HUDEP-2 (cell line): ENCODE measurements at regions not wholly inside any gene's neighbourhood (a gene's known extent, or its start where the extent isn't known, plus 50 kb on each side); places are given as distances from the start of the nearest gene placed in this dataset.
"Not testable (repeated sequence)": the region's sequence is repeated elsewhere in the genome, so short reads cannot be mapped to it uniquely, and the experiment has no call there.

Experiments used
- DNase-seq, 76 experiments: peaks; one replicate each; lab custom pipeline; 2025; ENCODE audit not compliant: unreplicated experiment in 76 of 76; lab: John Stamatoyannopoulos, UW

DNA sequence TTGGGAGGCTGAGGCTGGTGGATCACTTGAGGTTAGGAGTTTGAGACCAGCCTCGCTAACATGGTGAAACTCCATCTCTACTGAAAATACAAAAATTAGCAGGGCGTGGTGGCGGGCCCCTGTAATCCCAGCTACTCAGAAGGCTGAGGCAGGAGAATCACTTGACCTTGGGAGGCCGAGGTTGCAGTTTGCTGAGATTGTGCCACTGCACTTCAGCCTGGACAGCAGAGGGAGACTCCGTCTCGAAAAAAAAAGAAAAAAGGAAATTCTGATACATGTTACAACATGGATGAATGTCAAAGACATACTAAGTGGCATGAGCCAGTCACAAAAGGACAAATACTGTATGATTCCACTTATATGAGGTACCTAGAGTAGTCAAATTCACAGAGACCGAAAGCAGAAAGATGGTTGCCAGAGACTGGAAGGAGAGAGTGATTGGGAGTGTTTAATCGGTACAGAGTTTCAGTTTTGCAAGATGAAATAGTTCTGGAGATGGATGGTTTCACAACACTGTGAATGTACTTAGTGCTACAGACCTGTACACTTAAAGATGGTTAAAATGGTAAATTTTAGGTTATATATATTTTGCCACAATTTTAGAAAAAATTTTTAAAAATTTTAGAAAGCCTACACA lies 92.3 kb downstream of the BLID start:
- no peak for DNase-seq

DNA sequence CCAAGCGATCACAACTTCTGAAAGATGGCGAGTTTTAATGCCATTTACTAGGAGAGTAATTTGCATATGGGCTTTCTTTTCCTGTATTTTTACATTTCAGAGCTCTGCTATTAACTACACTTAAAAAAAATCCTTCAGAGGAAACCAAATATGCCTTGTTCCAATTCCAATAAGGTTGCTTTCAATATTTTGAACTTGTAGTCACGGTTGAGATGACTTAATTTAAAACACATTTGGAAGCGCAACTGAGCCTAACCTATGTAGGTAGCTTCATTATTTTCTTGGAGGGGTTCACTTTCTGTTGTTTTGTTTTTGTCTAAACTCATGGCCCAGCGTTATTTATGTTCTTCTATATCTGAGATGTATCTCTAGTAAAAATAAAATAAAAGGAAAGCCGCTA lies 93.4 kb downstream of the BLID start:
- DNase-seq = no peak

DNA sequence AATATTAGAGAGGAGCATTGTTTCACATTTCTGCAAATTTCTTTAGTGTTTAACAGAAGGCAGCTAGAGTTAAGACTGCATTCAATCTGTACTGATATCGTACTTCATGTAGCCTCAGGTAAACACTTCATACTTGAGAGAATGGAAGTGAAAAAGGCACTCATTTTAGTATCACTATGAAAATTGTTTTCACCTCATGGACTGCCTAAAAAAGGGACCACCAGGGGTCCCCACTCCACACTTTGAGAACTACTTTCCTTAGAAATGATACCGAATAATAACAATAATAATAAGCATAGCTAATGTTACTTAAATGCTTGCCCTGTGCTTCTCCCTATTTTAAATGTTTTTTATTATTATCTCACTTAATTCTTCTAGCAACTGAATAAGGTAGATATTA lies 95.1 kb downstream of the BLID start:
- DNase-seq = no peak

DNA sequence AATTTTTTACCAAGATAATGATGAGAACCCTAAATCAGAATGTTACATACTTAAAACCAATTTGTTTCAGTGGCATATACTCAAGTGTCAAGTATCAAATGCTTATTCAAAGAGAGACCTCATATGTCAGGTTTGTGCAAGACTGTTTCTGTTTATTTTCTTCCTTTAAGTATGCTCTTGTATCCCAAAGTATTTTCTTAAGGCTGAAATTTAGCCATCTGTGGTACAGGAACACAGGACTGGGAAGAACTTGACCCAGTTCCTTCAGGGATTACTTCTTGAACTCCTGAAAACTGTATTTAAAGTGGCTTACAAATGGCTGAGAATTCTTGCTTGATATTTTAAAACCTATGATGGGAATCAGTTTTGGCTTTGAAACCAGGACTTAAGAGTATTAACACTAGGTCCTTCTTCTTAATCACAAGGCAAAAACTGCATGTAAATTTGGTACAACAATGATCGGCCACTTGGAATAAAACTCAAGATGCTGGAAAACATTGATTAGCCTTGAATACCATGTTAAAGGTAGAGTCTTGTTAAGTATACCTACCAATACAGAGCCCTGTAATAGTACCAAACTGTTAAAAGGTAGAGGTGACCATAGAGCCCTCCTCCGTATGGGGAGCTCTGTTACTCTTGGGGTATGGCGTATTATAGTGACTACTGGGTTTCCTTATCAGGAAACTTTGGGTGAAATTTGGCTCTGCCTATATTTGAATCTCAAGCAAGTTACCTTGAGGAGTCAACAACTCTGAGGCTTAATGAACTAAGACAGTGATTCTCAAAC lies 95.9 kb downstream of the BLID start:
- DNase-seq = no peak

DNA sequence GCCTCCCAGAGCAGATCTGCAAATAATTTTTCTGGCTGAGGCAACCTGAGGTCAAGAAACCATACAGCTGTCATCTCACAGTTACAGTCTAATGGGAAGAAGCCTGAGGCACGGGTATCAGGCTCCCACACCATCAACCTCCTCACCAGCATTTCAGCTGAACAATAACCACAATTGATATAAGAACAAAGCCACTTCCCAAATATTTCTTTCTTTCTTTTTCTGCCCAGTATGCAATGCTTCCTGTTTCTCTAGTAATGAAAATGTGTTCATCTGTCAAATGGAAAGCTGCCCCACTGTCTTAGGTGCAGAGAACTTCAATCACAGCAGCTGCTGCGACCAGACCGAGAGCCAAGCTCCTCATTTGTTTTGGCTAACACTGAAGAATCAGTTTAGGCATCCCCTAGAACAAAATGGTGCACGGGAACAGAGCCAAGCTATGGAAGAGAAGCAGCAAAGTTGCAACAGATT lies 108.4 kb downstream of the BLID start:
- no peak for DNase-seq

DNA sequence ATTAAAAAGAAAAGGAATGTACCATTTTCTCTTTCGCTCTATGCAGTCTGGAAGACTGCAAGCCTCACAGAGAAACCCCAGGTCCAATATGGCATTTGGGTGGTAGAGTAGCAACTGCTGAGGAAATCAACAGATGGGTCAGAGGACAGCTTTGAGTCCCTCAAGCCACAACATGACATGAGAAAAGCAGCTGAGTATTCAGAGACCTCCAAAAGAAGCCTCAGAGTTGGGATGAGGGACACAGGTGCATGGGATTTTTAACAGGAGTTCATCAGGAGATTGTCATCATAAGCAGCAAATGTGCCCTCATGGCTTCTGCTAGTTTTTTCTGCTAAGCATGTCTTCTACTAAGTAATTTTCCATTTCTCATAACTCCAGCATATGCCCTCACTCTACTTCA lies 111.6 kb downstream of the BLID start:
- no peak for DNase-seq

DNA sequence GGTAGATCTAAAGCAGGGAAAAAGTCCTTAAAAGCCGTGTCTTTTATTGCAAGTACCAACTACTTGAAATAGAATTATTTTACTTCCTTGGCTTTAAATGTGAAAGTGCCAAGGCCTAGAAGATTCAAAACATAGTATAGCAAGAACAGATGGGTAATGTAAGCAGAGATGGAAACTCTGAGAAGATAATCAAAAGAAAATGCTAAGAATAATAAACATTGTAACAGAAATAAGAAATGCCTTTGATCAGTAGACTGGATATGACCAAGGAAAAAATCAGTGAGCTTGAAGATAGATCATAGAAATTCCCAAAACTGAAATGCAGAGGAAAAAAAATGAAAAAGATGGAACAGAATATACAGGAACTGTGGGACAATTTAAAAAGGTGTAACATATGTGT lies 113.1 kb downstream of the BLID start:
- DNase-seq = no peak

DNA sequence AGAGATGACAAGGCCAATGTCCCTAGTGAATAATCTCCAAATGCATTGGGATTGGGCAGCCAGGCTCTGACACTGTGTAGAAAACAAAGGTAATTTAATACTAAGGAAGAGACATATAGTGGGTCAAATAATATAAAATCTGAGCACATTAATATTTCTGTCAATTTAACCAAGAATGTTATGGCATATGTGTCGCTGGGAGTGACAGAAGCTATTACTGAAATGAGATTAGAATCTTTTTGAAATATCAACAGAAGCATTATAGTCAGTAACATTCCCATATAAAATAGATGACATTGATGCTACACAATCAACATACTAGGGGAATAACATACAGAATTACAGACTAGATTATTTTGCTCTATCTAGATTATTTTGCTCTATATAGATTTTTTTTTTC lies 114.0 kb downstream of the BLID start:
- DNase-seq = no peak

DNA sequence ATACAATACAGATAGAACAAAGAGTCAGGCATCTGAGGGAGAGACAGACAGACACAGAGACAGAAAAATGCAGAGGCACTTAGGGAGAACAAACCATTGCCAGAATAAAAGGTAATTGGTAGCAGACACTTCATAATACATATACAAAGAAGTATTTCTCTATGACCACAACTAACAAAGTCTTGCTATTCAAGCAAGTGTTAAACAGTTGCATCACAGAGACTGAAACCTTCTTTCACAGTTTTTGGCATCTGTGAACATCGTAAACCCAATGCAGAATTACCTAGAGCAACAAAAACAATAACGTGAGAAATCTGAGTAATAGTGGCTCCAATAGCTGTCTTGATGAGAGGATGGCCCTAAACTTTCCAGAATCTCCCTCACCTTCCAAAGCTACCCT lies 116.4 kb downstream of the BLID start:
- no peak for DNase-seq

DNA sequence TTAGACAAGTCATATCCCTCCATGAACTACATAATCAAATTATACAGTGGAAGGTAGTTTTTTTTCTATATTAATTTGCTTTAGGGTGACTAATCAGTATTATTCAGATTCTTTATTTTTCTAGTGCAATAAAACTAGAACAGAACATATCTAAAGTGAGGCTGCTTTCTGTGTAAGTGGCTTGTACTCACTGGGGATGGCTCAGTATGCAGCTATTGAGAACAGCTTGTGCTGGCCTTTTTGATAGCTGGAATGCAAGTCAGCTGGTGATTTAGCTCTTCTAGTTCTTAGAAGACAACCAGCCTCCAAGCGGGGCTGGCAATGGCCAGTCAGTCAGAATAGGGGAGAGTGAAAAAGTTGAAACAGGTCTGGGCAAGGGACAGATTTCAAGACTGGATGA lies 119.4 kb downstream of the BLID start:
- no peak for DNase-seq

DNA sequence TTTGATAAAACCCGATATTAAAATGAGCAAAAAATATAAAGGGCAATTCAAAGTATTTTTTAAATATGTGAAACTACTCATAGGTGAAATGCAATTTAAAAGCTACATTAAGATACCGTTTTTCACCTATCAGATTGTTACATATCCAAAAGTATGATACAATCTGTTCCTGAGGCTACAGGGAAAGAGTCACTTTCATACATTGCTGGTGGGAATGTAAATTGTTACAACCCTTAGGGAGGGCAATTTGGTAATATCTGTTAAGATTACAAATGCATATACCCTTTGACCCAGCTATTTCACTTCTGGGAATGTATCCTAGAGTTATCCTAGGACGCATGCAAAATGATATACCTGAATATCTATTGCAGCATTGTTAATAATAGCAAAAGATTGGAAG lies 132.1 kb downstream of the BLID start:
- DNase-seq = no peak

DNA sequence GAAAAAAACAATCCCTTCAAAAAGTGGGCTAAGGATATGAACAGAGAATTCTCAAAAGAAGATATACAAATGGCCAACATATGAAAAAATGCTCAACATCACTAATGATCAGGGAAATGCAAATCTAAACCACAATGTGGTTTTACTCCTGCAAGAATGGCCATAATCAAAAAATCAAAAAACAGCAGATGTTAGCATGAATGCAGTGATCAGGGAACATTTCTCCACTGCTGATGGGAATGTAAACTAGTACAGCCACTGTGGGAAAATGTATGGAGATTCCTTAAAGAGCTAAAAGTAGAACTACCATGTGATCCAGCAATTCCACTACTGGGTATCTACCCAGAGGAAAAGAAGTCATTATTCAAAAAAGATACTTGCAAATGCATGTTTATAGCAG lies 138.1 kb downstream of the BLID start:
- not testable (repeated sequence) for DNase-seq

DNA sequence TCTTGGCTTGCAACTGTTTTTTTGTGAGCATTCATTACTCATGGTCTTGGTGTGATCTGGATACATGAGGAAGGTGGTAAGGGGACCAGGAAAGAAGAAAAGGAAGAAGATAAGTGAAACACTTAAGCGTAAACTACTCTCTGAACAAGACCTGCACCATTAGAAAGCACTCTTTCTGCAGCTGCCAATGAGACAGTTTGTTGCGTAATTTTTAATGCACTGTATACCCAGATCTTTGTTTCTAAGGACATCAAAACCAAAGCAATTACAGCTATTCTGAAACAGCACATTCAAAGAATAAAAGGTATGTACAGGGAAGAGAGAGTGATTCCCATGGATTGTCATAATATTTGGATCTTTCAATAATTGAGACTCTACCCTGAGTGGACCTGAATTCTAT lies 147.4 kb downstream of the BLID start:
- no peak for DNase-seq

DNA sequence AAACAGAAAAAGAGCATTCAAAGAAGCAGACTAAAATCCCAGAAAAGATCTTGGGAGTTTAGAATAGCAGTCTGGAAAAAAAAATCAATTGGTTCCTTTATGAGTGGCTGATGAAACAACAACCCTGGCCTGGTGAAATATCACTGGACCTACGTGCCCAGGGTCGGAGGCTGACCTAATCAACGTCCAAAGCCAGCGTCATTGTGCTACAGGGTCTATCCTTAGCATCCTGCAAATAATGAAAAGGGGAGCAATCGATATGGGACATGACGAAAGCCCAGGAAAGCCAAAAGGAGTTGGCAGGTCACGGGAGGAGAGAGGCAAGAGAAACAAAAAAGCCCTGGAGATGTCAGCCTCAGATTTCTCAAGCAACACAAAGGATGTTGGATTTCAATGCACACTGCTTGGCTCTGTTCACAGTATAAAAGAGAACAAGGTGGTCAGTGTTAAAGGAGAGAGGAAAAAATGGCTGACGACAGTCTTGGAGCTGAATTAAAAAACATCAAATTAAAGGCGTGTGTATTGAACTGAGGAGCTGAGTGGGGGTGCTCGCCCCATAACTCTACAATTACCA lies 148.8 kb downstream of the BLID start:
- DNase-seq = no peak

DNA sequence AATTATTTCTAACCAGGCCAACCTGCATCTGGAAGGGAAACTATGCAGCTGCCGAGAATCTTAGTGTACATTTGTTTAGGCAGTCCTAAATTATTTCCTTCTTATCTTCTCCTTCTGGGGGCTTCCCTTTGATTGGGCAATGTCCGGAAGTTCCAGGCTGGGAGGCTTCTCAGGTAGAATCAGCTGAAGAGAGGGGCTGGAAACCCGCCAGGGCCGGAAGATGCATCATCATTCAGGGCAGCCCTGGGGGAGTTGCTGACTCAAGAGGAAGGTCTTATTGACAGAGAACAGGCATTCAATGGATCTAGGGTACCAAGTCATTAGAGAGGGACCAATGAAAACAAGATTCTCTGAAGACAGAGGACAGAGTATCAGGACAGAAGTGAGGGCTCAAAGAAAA lies 150.7 kb downstream of the BLID start:
- no peak for DNase-seq

DNA sequence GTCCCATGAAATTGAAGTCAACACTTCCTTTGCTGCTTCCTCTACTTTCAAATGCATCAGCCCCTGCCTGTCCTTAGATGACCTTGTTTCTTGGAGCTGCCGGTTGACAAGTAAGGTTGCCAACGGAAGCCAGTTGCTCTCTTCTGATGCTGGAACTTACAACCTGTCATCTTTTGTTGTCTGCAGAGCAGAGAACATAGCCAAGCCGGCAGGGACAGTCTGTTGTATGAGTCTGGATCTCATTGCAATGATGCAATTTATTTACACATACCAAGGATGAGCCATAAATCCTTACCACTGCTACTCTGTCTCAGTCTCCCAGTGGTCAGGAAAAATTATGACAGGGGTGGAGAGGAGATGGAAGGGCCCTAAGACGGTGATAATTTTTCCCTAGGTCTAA lies 151.4 kb downstream of the BLID start:
- DNase-seq = no peak

DNA sequence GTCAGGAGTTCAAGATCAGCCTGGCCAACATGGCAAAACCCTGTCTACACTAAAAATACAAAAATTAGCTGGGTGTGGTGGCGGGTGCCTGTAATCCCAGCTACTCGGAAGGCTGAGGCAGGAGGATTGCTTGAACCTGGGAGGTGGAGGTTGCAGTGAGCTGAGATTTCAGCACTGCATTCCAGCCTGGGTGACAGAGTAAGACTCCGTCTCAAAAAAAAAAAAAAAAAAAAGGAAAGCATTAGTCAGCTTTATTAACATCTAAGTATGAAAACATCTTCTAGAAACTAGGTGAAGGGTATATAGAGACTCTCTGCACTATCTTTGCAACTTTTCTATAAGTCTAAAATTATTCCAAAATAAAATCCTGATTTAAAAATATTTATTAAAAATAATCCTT lies 152.2 kb downstream of the BLID start:
- DNase-seq = not testable (repeated sequence)

DNA sequence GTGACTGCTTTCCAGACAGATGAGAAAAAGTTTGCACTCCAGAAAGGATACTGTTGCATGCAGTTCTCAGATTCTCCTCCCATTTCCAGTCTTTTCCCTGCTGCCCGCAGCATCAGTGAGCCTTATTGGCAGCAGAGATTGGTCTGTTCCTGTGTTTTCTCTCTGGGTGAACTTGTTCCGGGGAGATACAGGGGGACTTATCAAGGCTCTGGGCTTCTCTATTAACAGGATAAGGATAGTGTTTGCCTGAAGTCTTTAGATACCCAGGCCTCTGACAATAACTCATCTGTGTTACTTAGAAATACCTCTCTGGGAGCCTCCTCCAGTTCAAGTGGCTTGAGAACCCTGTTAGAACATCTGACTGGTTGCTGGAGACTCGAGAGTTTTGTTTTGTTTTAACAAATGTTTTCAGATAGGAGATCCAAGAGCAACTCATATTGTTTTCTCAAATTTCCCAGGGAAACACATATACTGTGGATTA lies 154.7 kb downstream of the BLID start:
- no peak for DNase-seq

DNA sequence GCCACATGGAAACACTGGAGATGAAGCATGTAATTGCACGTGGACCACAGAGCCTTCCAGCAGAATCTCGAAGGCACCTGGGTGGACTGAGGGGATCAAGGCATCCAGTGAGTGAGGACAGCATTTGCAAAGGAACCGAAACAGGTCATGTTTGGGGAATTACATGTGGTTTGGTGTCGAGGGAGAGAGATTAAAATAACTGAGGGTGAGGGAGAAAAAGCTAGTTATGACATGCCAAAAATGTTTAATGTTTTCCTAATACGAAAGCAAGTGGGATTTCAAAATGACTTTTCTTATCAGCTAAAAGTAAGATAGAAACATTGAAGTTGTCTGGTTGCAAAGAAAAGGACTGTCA lies 157.1 kb downstream of the BLID start:
- DNase-seq = no peak

DNA sequence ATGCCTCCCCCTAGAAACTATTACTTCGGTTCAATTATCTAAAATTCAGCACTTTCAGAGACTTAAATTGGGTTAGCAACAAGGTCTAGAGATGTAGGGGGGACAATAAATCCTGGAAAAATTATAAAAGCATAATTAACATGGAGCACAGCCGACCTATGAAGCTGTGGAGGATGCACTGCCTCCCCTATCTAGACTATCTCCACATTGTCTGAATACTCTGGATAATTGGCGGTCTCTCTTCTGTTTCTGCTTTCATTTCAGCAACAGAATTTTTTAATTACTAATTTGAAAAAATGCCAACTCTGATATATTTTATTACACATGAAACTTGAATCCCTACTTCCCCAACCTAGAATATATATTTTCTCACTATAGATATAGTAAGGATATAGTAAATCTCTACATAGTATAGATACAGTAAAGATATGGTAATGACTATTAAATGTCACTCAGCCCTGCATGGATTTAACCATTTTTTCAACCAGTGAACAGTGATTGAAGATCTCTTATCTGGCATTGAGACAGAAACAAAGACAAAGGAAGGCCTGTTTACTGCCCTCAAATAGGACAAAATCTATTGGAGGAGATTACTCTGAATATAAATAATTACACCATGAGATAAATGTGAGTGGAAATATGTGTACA lies 157.6 kb downstream of the BLID start:
- DNase-seq = no peak

DNA sequence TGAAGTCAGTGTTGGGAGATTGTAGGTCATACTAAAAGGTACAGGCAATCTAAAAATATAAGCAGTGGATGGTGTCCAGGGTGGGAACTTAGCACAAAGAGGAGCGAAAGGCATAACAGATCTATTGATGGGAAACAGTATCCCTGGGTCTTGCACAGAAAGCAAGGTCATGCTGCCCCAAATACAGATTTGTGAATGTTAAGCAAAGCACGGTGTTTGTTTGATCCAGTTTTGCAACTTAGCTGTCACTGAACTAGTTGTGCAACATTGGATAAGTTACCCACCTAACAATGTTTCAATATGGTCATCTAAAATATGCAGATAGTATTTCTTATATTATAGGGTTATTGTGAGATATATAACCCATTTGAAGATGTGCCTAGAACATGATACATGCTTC lies 162.9 kb downstream of the BLID start:
- no peak for DNase-seq

DNA sequence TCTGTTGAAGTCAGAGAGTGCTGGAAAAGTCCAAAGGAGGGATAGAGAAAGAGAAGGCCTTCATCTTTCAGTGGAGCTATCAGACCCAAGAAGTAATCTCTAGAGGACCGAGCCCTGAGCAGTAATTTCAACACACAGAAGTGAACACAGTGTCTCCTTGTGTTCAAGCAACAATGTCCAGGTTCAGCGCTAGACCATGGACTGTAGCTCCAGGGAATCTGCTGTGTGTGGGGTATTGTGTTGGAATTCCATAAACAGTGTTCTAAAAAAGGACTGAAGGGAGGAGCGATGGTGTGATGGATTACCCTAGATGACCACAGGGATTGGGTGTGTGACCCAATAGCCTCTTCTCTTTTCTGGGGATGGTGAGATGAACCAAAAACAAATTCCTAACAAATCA lies 165.9 kb downstream of the BLID start:
- DNase-seq = no peak
